Neural cell (in vitro differentiated cells): ENCODE measurements at regions not wholly inside any gene's neighbourhood (a gene's known extent, or its start where the extent isn't known, plus 50 kb on each side); places are given as distances from the start of the nearest gene placed in this dataset.

ENCODE experiments used
- H2AFZ ChIP-seq: fragments of 200-600, 300-800 bp; sonication (generic), shearing (Covaris generic); 2 replicates; pipeline ENCODE4 v1.6.0; 2014; ENCODE audit warnings: low read depth, mild to moderate bottlenecking, antibody characterized with exemption, low read length, moderate library complexity
- H3F3A ChIP-seq: fragments of 200-600 bp; shearing (Covaris generic); 2 replicates; pipeline ENCODE4 v1.6.1; 2016; ENCODE audit warnings: mild to moderate bottlenecking, moderate library complexity, mixed read lengths, antibody characterized with exemption, low read length; ENCODE audit not compliant: insufficient read depth, poor library complexity, severe bottlenecking
- H3K27ac ChIP-seq: fragments of 200-600, 300-800 bp; sonication (generic), shearing (Covaris generic); 2 replicates; pipeline ENCODE4 v1.5.1; 2014; ENCODE audit warnings: mild to moderate bottlenecking, low read length, moderate library complexity
- H3K27me3 ChIP-seq: fragments of 300-800, 200-600 bp; sonication (generic), shearing (Covaris generic); 2 replicates; pipeline ENCODE4 v1.6.0; 2014; ENCODE audit warnings: mild to moderate bottlenecking, low read depth, low read length, moderate library complexity; ENCODE audit not compliant: insufficient read depth
- H3K36me3 ChIP-seq: fragments of 300-800, 200-600 bp; sonication (generic), shearing (Covaris generic); 2 replicates; pipeline ENCODE4 v1.5.1; 2014; ENCODE audit warnings: mild to moderate bottlenecking, antibody characterized with exemption, low read length, moderate library complexity; ENCODE audit not compliant: insufficient read depth
- H3K4me2 ChIP-seq: fragments of 300-800, 200-600 bp; sonication (generic), shearing (Covaris generic); 2 replicates; pipeline ENCODE4 v1.6.0; 2014; ENCODE audit warnings: mild to moderate bottlenecking, low read length
- H3K4me3 ChIP-seq: fragments of 300-800, 200-600 bp; sonication (generic), shearing (Covaris generic); 2 replicates; pipeline ENCODE4 v1.5.1; 2014; ENCODE audit warnings: mild to moderate bottlenecking, low read length, moderate library complexity
- H3K79me2 ChIP-seq: fragments of 200-600 bp; shearing (Covaris generic); replicated peaks from 2 replicates; pipeline ENCODE4 v1.6.0; 2014; ENCODE audit warnings: mild to moderate bottlenecking, low read length, moderate library complexity; ENCODE audit not compliant: insufficient read depth
- H3K9ac ChIP-seq: fragments of 300-800, 200-600 bp; sonication (generic), shearing (Covaris generic); 2 replicates; pipeline ENCODE4 v1.6.1; 2016; ENCODE audit warnings: mild to moderate bottlenecking, low read length, mixed read lengths
- H3K9me2 ChIP-seq: fragments of 200-600 bp; shearing (Covaris generic); 2 replicates; pipeline ENCODE4 v1.6.1; 2016; ENCODE audit warnings: mild to moderate bottlenecking, low read length, mixed read lengths; ENCODE audit not compliant: insufficient read depth
- H3K9me3 ChIP-seq: fragments of 200-600, 300-800 bp; sonication (generic), shearing (Covaris generic); 2 replicates; pipeline ENCODE4 v1.6.1; 2016; ENCODE audit warnings: mild to moderate bottlenecking, mixed run types, low read length, moderate library complexity, mixed read lengths
- H4K20me1 ChIP-seq: fragments of 200-600 bp; shearing (Covaris generic); 2 replicates; pipeline ENCODE4 v1.6.1; 2016; ENCODE audit warnings: mild to moderate bottlenecking, mixed run types; ENCODE audit not compliant: insufficient read depth
- CTCF ChIP-seq: fragments of 450-650 bp; IDR thresholded peaks from 2 replicates; pipeline ENCODE4 v1.5.1; 2014; ENCODE audit warnings: antibody characterized with exemption, mild to moderate bottlenecking, moderate library complexity; ENCODE audit not compliant: poor library complexity, severe bottlenecking
- EP300 ChIP-seq: fragments of 450-650 bp; conservative IDR thresholded peaks from 2 replicates; pipeline ENCODE4 v1.6.1; 2014; ENCODE audit warnings: antibody characterized with exemption, mild to moderate bottlenecking, moderate library complexity; ENCODE audit not compliant: poor library complexity, severe bottlenecking
- EZH2 ChIP-seq: fragments of 200-600, 300-800 bp; shearing (Covaris generic), sonication (generic); IDR thresholded peaks from 2 replicates; pipeline ENCODE4 v1.6.1; 2014; ENCODE audit warnings: antibody characterized with exemption, low read length, borderline replicate concordance, mild to moderate bottlenecking; ENCODE audit not compliant: insufficient read depth, poor library complexity, severe bottlenecking
- MXI1 ChIP-seq: fragments of 450-650 bp; conservative IDR thresholded peaks from 2 replicates; pipeline ENCODE4 v1.6.1; 2014; ENCODE audit warnings: antibody characterized with exemption, mild to moderate bottlenecking; ENCODE audit not compliant: poor library complexity, severe bottlenecking
- POLR2AphosphoS5 ChIP-seq: IDR thresholded peaks from 2 replicates; pipeline ENCODE4 v1.6.1; 2012
- RAD21 ChIP-seq: fragments of 450-650 bp; conservative IDR thresholded peaks from 2 replicates; pipeline ENCODE4 v1.6.1; 2014; ENCODE audit warnings: antibody characterized with exemption, mild to moderate bottlenecking, moderate library complexity
- REST ChIP-seq: IDR thresholded peaks from 2 replicates; pipeline ENCODE4 v1.6.1; 2012; ENCODE audit warnings: borderline replicate concordance
- SMC3 ChIP-seq: fragments of 450-650 bp; conservative IDR thresholded peaks from 2 replicates; pipeline ENCODE4 v1.6.1; 2014; ENCODE audit warnings: antibody characterized with exemption, mild to moderate bottlenecking, moderate library complexity; ENCODE audit not compliant: poor library complexity
- TAF1 ChIP-seq: IDR thresholded peaks from 2 replicates; pipeline ENCODE4 v1.6.1; 2012; ENCODE audit warnings: low read depth

GRCh38 chr3:106820726-106821362, 556.4 kb upstream of the CCDC54 start:
- TF ChIP-seq EP300 (no peak), SMC3 (no peak), CTCF (no peak), RAD21 (no peak), EZH2 (no peak), POLR2AphosphoS5 (no peak), REST (no peak), TAF1 (no peak), MXI1 (no peak)
- Histone ChIP-seq H3K27ac (no peak overlapping the region), H3K27me3 (no peaks in the 10 kb centered on the region), H3K79me2 (no peaks in the 10 kb centered on the region), H2AFZ (no peak overlapping the region), H3K4me3 (no peak overlapping the region), H3K4me2 (no peak overlapping the region), H3K9me2 (no peaks in the 10 kb centered on the region), H3K9me3 (no peaks in the 10 kb centered on the region), H3K36me3 (no peaks in the 10 kb centered on the region), H3K9ac (no peak overlapping the region), H3F3A (no peaks in the 10 kb centered on the region), H4K20me1 (no peaks in the 10 kb centered on the region)

- no peak overlapping the region for H3K9ac ChIP-seq
- no peaks in the 10 kb centered on the region for H3F3A ChIP-seq
- no peak overlapping the region for H3K4me2 ChIP-seq
- no peak overlapping the region for H3K4me3 ChIP-seq
- H3K9me3 ChIP-seq = no peaks in the 10 kb centered on the region
- no peaks in the 10 kb centered on the region for H3K27me3 ChIP-seq
- TF ChIP-seq MXI1 (no peak), CTCF (no peak), EP300 (no peak), RAD21 (no peak), EZH2 (no peak), POLR2AphosphoS5 (no peak), SMC3 (no peak), REST (no peak), TAF1 (no peak)
- H3K27ac ChIP-seq = no peak overlapping the region
- H3K36me3 ChIP-seq = no peaks in the 10 kb centered on the region
- no peaks in the 10 kb centered on the region for H3K9me2 ChIP-seq
- no peaks in the 10 kb centered on the region for H4K20me1 ChIP-seq
- H3K79me2 ChIP-seq = no peaks in the 10 kb centered on the region
- no peak overlapping the region for H2AFZ ChIP-seq
These were observed 555.4 kb upstream of the CCDC54 start for GRCh38 chr3:106821801-106822200.
